ENCODE measurements at regions not wholly inside any gene's neighbourhood (a gene's known extent, or its start where the extent isn't known, plus 50 kb on each side); places are given as distances from the start of the nearest gene placed in this dataset.

GRCh38 chr1:25113086-25113485 is 119.2 kb downstream of the SYF2 start:
- BruUV-seq (replicated peaks): no TSS peak
- TF ChIP-seq ZBTB39 (CRISPR knock-in tag; IDR thresholded peaks at IDR 0.05) (no peak), ZNF468 (CRISPR knock-in tag; IDR thresholded peaks at IDR 0.05) (no peak), ATF2 (CRISPR knock-in tag; IDR thresholded peaks at IDR 0.05) (no peak), MLLT10 (CRISPR knock-in tag; IDR thresholded peaks at IDR 0.05) (no peak), CBX5 (CRISPR knock-in tag; IDR thresholded peaks at IDR 0.05; ENCODE audit: borderline replicate concordance) (no peak), BHLHE40 (IDR thresholded peaks at IDR 0.05; ENCODE audit: low read length) (no peak)
- Histone ChIP-seq H3K36me3 (replicated peaks in 1 of 2; ENCODE audit: control insufficient read depth in 1 of 2, insufficient read depth in 2 of 2, low read length in 2 of 2) (no peaks in the 10 kb centered on the region), H2AFZ (ENCODE audit: low read length) (no peak overlapping the region), H3K27ac (ENCODE audit: extremely low read length, insufficient read depth, low read length) (no peak overlapping the region), H3K9me3 (ENCODE audit: low read length) (peaks cover 5% of the 10 kb centered on the region; the same call in 1 of the 2 replicates), H3K4me2 (ENCODE audit: low read depth, low read length) (no peak overlapping the region), H3K27me3 (ENCODE audit: control insufficient read depth in 1 of 2, insufficient read depth in 2 of 2, low read length in 2 of 2) (peaks cover 0 to 3% of the 10 kb centered on the region in 2 experiments; a peak in 1 of 5 replicates), H3K9ac (ENCODE audit: insufficient read depth, low read depth, low read length) (no peak overlapping the region), H3K79me2 (ENCODE audit: insufficient read depth, low read length) (no peaks in the 10 kb centered on the region), H3K4me3 (replicated peaks in 1 of 3; ENCODE audit: insufficient read depth in 1 of 3, low read depth in 2 of 3, low read length in 3 of 3) (no peak overlapping the region), H3K4me1 (ENCODE audit: insufficient read depth, low read length) (peaks cover 12% of the 10 kb centered on the region), H4K20me1 (ENCODE audit: insufficient read depth, low read length) (no peaks in the 10 kb centered on the region)
- ATAC-seq (no peak), FAIRE-seq (no peak), DNase-seq (ENCODE audit: low spot score) (no peak)
- ChIA-PET CTCF (ENCODE audit: low intra/inter-chr PET ratio, low total read pairs) (no interaction called here), POLR2A (interaction anchor here (1.1 to 1.3 kb wide), 2 partner anchors 54 to 119 kb away, joined by 3 read pairs; partner anchors contain the start of gene SYF2)
- intact Hi-C loops (cut with micrococcal nuclease; ENCODE audit: unreplicated experiment) (no loop called here), in situ Hi-C loops (cut with HindIII; ENCODE audit: extremely low pct_ligation_motif_present, low pct_unique_long_range_greater_than_20kb) (no loop called here)
- WGBS (ENCODE audit: low lambda C conversion rate): 28% methylated on average over 3 of the region's 3 CpGs

Measured in HepG2 (cell line).